KMS-11 (cell line): ENCODE measurements at regions not wholly inside any gene's neighbourhood (a gene's known extent, or its start where the extent isn't known, plus 50 kb on each side); places are given as distances from the start of the nearest gene placed in this dataset.

Experiments used
- H2AFZ ChIP-seq: fragments of 200-600 bp; sonication (generic); 2 replicates; pipeline ENCODE4 v1.6.1; 2016; ENCODE audit warnings: antibody characterized with exemption, mixed run types, low read depth
- H3K27ac ChIP-seq: fragments of 200-600 bp; sonication (generic); 2 replicates; pipeline ENCODE4 v1.6.1; 2016; ENCODE audit warnings: mild to moderate bottlenecking, mixed run types
- H3K27me3 ChIP-seq: fragments of 200-600 bp; sonication (generic); 2 replicates; pipeline ENCODE4 v1.6.1; 2017; ENCODE audit warnings: mild to moderate bottlenecking, low read depth, mixed run types, moderate library complexity; ENCODE audit not compliant: insufficient read depth
- H3K36me3 ChIP-seq: fragments of 200-600 bp; sonication (generic); 2 replicates; pipeline ENCODE4 v1.6.1; 2017; ENCODE audit warnings: mild to moderate bottlenecking, mixed run types; ENCODE audit not compliant: insufficient read depth
- H3K4me1 ChIP-seq: fragments of 200-600 bp; sonication (generic); 2 replicates; pipeline ENCODE4 v1.6.1; 2016; ENCODE audit warnings: mild to moderate bottlenecking, low read depth, mixed run types; ENCODE audit not compliant: poor library complexity, severe bottlenecking
- H3K4me2 ChIP-seq: fragments of 200-600 bp; sonication (generic); 2 replicates; pipeline ENCODE4 v1.7.0; 2016; ENCODE audit warnings: mild to moderate bottlenecking, mixed run types
- H3K4me3 ChIP-seq: fragments of 200-600 bp; sonication (generic); IDR thresholded peaks from 2 replicates; pipeline ENCODE4 v1.6.1; 2017; ENCODE audit warnings: low read depth, low read length, mixed read lengths; ENCODE audit not compliant: insufficient read depth
- H3K79me2 ChIP-seq: fragments of 200-600 bp; sonication (generic); 2 replicates; pipeline ENCODE4 v1.6.1; 2016; ENCODE audit warnings: low read depth, mixed run types; ENCODE audit not compliant: insufficient read depth
- H3K9ac ChIP-seq: fragments of 200-600 bp; sonication (generic); 2 replicates; pipeline ENCODE4 v1.6.1; 2016; ENCODE audit warnings: mild to moderate bottlenecking, mixed run types
- H4K20me1 ChIP-seq: fragments of 200-600 bp; sonication (generic); 2 replicates; pipeline ENCODE4 v1.6.1; 2016; ENCODE audit warnings: mild to moderate bottlenecking, mixed run types; ENCODE audit not compliant: insufficient read depth
- TF ChIP-seq, protein P1 (sequence below): fragments of 200-600 bp; sonication (generic); conservative IDR thresholded peaks from 2 replicates; pipeline ENCODE4 v1.6.1; 2017; ENCODE audit warnings: low read depth, mild to moderate bottlenecking, antibody characterized with exemption, low read length, moderate library complexity, mixed read lengths

DNA sequence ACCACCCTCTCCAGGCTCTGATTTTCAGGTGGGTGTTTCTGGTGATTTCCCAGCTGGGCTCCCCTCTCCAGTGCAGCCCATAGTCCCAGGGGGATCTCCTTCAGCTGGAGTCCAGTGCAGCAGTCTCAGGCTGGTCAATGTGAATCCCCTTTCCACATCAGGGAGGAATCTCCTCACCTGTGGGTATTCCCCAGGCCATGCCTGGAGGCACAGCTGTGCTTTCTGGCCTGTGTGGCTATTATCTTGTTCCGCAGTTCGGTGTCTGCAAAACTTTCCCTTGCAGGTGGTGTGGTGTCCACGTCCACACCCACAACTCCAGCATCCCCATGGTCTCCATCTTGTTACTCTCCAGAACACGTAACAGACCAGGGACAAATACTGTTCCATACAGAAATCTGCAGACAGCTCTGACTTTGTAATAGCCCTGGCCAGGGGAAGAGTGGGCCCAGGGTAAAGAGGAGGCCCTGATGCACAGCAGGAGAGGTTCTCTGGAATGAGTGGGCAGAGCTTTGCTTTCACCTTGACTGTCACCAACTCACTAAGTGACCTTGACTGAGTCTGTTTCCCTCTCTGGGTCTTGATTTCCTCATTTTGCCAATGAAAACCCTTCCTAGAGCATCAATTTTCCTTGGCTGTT is 183.2 kb downstream of the CSNK2A3 start:
- Histone ChIP-seq H3K4me2 (peak overlapping the region; percentile 55), H3K36me3 (no peaks in the 10 kb centered on the region), H3K27ac (peak overlapping the region; percentile 29; the same call in 1 of the 2 replicates), H3K4me3 (no peak overlapping the region), H3K27me3 (no peaks in the 10 kb centered on the region), H2AFZ (peak overlapping the region; percentile 28), H4K20me1 (no peaks in the 10 kb centered on the region), H3K9ac (no peak overlapping the region), H3K79me2 (no peaks in the 10 kb centered on the region), H3K4me1 (peaks cover 55% of the 10 kb centered on the region)
- TF ChIP-seq, protein P1, sequence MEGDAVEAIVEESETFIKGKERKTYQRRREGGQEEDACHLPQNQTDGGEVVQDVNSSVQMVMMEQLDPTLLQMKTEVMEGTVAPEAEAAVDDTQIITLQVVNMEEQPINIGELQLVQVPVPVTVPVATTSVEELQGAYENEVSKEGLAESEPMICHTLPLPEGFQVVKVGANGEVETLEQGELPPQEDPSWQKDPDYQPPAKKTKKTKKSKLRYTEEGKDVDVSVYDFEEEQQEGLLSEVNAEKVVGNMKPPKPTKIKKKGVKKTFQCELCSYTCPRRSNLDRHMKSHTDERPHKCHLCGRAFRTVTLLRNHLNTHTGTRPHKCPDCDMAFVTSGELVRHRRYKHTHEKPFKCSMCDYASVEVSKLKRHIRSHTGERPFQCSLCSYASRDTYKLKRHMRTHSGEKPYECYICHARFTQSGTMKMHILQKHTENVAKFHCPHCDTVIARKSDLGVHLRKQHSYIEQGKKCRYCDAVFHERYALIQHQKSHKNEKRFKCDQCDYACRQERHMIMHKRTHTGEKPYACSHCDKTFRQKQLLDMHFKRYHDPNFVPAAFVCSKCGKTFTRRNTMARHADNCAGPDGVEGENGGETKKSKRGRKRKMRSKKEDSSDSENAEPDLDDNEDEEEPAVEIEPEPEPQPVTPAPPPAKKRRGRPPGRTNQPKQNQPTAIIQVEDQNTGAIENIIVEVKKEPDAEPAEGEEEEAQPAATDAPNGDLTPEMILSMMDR, result no peak

DNA sequence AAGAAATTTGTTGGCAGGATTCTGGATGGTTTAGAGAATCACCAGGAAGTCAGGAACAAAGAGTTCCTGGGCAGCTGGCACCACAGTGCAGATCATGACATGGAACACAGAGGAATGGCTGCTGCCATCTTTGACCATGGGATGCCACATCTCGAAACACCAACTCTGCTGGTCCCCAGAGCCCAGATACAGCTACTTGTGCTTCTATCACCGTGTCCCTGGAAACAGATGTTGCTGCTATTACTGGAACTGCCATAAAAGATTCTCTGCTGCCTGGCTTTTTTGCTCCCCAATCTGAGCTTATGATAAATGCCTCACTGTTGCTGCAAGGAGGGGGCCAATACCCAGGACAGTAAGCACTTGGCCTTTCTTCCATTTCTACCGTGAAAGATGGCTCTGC is 185.2 kb downstream of the CSNK2A3 start:
- no peaks in the 10 kb centered on the region for H3K27me3 ChIP-seq
- no peak overlapping the region for H3K9ac ChIP-seq
- no peaks in the 10 kb centered on the region for H3K36me3 ChIP-seq
- no peak overlapping the region for H3K27ac ChIP-seq
- TF ChIP-seq, protein P1, result no peak
- H2AFZ ChIP-seq, result no peak overlapping the region
- no peak overlapping the region for H3K4me3 ChIP-seq
- H4K20me1 ChIP-seq, result no peaks in the 10 kb centered on the region
- H3K4me1 ChIP-seq, result peaks cover 44% of the 10 kb centered on the region
- H3K4me2 ChIP-seq, result no peak overlapping the region; the same call in 1 of the 2 replicates
- no peaks in the 10 kb centered on the region for H3K79me2 ChIP-seq

DNA sequence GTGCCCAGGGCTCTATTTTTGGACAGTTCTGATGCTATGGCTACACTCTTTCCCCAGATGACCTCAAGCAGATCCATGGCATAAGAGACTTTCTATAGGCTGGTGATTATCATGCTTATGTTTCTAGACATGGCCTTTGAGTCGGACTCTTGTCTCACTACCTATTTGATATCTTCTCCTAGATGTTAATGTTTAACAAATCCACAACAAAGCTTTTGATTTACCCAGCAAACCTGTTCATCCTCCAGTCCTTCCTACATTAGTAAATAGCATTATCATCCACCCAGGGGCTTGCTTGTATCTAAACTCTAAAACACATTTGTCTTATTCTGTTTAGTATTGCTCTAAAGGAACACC is 188.7 kb downstream of the CSNK2A3 start:
- Histone ChIP-seq H3K79me2 (no peaks in the 10 kb centered on the region), H2AFZ (no peak overlapping the region), H3K36me3 (no peaks in the 10 kb centered on the region), H3K4me2 (no peak overlapping the region), H3K4me1 (peaks cover 11% of the 10 kb centered on the region), H4K20me1 (no peaks in the 10 kb centered on the region), H3K27ac (no peak overlapping the region), H3K9ac (no peak overlapping the region), H3K27me3 (no peaks in the 10 kb centered on the region), H3K4me3 (no peak overlapping the region)
- TF ChIP-seq, protein P1, result no peak

DNA sequence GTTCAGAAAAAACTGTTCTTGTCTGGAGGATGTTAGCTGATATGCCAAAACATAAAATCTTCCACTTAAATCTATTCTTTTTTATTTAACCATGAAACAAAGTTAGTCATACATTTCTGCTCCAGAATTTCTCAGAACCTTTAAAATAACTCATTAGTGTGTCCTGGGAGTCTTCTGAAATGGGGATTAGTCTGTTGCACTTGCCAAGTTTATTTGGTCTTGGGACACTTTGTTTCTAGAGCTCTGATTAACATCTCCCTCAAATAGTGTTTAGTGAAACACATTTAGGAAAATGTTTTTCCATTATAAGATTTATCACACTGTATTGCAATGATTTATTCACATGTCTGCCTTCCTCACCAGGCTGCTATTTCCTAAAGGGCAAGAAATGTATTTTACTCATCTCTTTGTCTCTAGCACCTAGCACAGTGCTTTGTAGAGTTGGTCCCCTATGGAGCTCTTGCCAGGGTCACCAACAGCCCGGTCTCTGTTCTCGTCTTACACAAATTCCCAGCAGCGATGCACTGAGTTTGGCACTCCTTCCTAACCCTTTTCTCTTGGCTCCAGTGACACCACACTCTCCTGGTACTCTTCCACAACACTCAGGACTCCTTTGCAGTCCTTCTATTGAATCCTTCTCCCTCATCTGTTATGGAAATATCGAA is 189.2 kb downstream of the CSNK2A3 start:
- Histone ChIP-seq H3K4me3 (no peak overlapping the region), H3K79me2 (no peaks in the 10 kb centered on the region), H3K4me1 (peaks cover 7% of the 10 kb centered on the region), H3K27me3 (no peaks in the 10 kb centered on the region), H2AFZ (no peak overlapping the region), H4K20me1 (no peaks in the 10 kb centered on the region), H3K4me2 (no peak overlapping the region), H3K36me3 (no peaks in the 10 kb centered on the region), H3K27ac (no peak overlapping the region), H3K9ac (no peak overlapping the region)
- TF ChIP-seq, protein P1, result no peak
